ENCODE measurements at regions not wholly inside any gene's neighbourhood (a gene's known extent, or its start where the extent isn't known, plus 50 kb on each side); places are given as distances from the start of the nearest gene placed in this dataset.

DNA sequence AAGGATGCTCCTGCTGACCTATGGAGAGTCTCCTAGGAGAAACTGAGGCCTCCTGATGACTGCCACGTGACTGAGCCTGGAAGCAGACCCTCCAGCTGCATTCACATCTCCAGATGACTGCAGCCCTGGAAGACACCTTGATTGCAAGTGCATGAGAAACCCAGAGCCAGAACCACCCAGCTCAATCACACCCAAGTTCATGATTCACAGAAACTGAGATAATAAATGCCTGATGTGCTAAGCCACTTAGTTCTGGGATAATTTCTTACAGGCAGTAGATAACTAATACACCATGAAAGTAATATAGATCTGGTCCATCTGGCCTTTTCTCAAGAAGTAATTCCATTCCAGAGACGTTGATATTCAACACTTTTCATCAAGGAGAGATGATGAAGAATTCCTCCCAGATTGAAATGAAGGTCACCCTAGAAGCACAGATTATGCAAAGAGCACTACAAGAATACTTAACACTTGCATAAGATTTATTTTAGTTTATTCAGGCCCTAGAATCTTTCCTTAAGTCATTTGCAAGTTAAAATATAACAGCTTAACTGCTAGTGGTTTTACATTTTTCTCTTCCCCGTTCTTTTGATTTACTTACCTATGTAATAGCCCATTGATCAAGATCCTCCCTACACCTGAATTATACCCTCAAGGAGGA is 208.2 kb upstream of the INHBA start:
- H3K79me2 ChIP-seq (ENCODE audit: control insufficient read depth, insufficient read depth, low read length): no peaks in the 10 kb centered on the region
- no peak overlapping the region for H2AFZ ChIP-seq (ENCODE audit: control insufficient read depth, low read length)
- H3K27me3 ChIP-seq (ENCODE audit: control insufficient read depth, extremely low read depth, insufficient read depth, low read length): no peaks in the 10 kb centered on the region
- no peaks in the 10 kb centered on the region for H4K20me1 ChIP-seq (ENCODE audit: control insufficient read depth, extremely low read depth, insufficient read depth, low read length)
- H3K9me3 ChIP-seq (ENCODE audit: control insufficient read depth, low read depth, low read length): no peaks in the 10 kb centered on the region
- H3K9ac ChIP-seq (ENCODE audit: control insufficient read depth, extremely low read depth, insufficient read depth, low read length): no peak overlapping the region
- DNase-seq (ENCODE audit: low read depth, low spot score) (no peak), FAIRE-seq (no peak)
- dilution Hi-C loops (cut with MboI; ENCODE audit: extremely low pct_ligation_motif_present, low sequenced_read_pairs): no loop called here
- no peak overlapping the region for H3K27ac ChIP-seq (ENCODE audit: control insufficient read depth, insufficient read depth, low read length)
- H3K4me2 ChIP-seq (ENCODE audit: control insufficient read depth, extremely low read depth, insufficient read depth, low read depth, low read length): no peak overlapping the region
- H3K4me1 ChIP-seq (ENCODE audit: control insufficient read depth, extremely low read depth, insufficient read depth, low read length): peaks cover 35% of the 10 kb centered on the region
- H3K9me1 ChIP-seq (ENCODE audit: control insufficient read depth, extremely low read depth, insufficient read depth, low read length): no peaks in the 10 kb centered on the region
- TF ChIP-seq, protein P1, sequence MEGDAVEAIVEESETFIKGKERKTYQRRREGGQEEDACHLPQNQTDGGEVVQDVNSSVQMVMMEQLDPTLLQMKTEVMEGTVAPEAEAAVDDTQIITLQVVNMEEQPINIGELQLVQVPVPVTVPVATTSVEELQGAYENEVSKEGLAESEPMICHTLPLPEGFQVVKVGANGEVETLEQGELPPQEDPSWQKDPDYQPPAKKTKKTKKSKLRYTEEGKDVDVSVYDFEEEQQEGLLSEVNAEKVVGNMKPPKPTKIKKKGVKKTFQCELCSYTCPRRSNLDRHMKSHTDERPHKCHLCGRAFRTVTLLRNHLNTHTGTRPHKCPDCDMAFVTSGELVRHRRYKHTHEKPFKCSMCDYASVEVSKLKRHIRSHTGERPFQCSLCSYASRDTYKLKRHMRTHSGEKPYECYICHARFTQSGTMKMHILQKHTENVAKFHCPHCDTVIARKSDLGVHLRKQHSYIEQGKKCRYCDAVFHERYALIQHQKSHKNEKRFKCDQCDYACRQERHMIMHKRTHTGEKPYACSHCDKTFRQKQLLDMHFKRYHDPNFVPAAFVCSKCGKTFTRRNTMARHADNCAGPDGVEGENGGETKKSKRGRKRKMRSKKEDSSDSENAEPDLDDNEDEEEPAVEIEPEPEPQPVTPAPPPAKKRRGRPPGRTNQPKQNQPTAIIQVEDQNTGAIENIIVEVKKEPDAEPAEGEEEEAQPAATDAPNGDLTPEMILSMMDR (optimal IDR thresholded peaks at IDR 0.05 in 1 of 3, IDR thresholded peaks at IDR 0.05 in 1 of 3, conservative IDR thresholded peaks at IDR 0.05 in 1 of 3; ENCODE audit: extremely low read depth in 1 of 3, insufficient read depth in 2 of 3, low read length in 3 of 3): no peak
- TF ChIP-seq EZH2 (IDR thresholded peaks at IDR 0.05; ENCODE audit: low read length): no peak
- H3K36me3 ChIP-seq (ENCODE audit: control insufficient read depth in 2 of 2, extremely low read depth in 1 of 2, insufficient read depth in 2 of 2, low read length in 2 of 2): no peaks in the 10 kb centered on the region
- H3K4me3 ChIP-seq (ENCODE audit: control insufficient read depth in 2 of 3, extremely low read depth in 1 of 3, insufficient read depth in 2 of 3, low read depth in 1 of 3, low read length in 3 of 3): no peak overlapping the region

DNA sequence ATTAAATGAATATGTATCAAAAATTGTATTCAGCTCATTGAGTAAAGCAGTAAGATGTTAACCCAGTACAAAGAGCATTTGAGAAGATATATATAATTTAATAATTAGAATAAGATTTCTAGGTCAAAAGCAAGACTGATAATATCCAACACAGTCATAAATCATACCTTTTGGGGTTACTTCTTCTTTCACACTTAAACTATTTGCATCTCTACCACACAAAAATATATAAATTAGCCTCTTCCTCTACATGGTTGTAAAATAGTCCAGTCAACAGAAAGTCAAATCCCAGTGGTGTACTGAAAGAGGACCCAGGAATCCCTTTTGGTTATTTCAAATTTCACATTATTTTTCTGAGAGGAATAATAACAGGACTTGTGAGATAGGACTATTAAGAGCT is 204.6 kb upstream of the INHBA start:
- DNase-seq (ENCODE audit: low read depth, low spot score): no peak
- no peak for FAIRE-seq

More for the DNA sequence above, 204.6 kb upstream of the INHBA start:
- H3K4me1 ChIP-seq (ENCODE audit: control insufficient read depth, extremely low read depth, insufficient read depth, low read length): peaks cover 16% of the 10 kb centered on the region
- no peaks in the 10 kb centered on the region for H3K79me2 ChIP-seq (ENCODE audit: control insufficient read depth, insufficient read depth, low read length)
- TF ChIP-seq EZH2 (IDR thresholded peaks at IDR 0.05; ENCODE audit: low read length): no peak
- TF ChIP-seq, protein P1 (optimal IDR thresholded peaks at IDR 0.05 in 1 of 3, IDR thresholded peaks at IDR 0.05 in 1 of 3, conservative IDR thresholded peaks at IDR 0.05 in 1 of 3; ENCODE audit: extremely low read depth in 1 of 3, insufficient read depth in 2 of 3, low read length in 3 of 3): no peak
- no peaks in the 10 kb centered on the region for H3K9me1 ChIP-seq (ENCODE audit: control insufficient read depth, extremely low read depth, insufficient read depth, low read length)
- no peaks in the 10 kb centered on the region for H4K20me1 ChIP-seq (ENCODE audit: control insufficient read depth, extremely low read depth, insufficient read depth, low read length)
- no peaks in the 10 kb centered on the region for H3K9me3 ChIP-seq (ENCODE audit: control insufficient read depth, low read depth, low read length)
- dilution Hi-C loops (cut with MboI; ENCODE audit: extremely low pct_ligation_motif_present, low sequenced_read_pairs): no loop called here
- no peaks in the 10 kb centered on the region for H3K27me3 ChIP-seq (ENCODE audit: control insufficient read depth, extremely low read depth, insufficient read depth, low read length)
- no peak overlapping the region for H3K4me3 ChIP-seq (ENCODE audit: control insufficient read depth in 2 of 3, extremely low read depth in 1 of 3, insufficient read depth in 2 of 3, low read depth in 1 of 3, low read length in 3 of 3)
- no peak overlapping the region for H2AFZ ChIP-seq (ENCODE audit: control insufficient read depth, low read length)
- no peak overlapping the region for H3K4me2 ChIP-seq (ENCODE audit: control insufficient read depth, extremely low read depth, insufficient read depth, low read depth, low read length)
- H3K27ac ChIP-seq (ENCODE audit: control insufficient read depth, insufficient read depth, low read length): no peak overlapping the region
- H3K36me3 ChIP-seq (ENCODE audit: control insufficient read depth in 2 of 2, extremely low read depth in 1 of 2, insufficient read depth in 2 of 2, low read length in 2 of 2): no peaks in the 10 kb centered on the region
- no peak overlapping the region for H3K9ac ChIP-seq (ENCODE audit: control insufficient read depth, extremely low read depth, insufficient read depth, low read length)

All from keratinocyte (primary cell).